ENCODE measurements at regions not wholly inside any gene's neighbourhood (a gene's known extent, or its start where the extent isn't known, plus 50 kb on each side); places are given as distances from the start of the nearest gene placed in this dataset.

DNA sequence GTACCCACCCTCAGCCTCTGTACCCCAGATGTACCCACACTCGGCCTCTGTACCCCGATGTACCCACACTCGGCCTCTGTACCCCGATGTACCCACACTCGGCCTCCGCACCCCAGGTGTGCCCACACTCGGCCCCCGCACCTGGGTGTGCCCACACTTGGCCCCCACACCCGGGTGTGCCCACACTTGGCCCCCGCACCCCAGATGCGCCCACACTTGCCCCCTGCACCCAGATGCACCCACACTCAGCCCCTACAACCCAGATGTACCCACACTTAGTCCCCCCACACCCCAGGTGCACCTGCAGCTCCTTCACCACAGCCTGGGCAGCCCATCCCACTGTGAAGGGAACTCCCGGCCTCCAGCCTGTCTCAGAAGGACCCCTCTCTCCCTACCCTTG, 69.7 kb downstream of the PEX11G start:
- Histone ChIP-seq H3K9ac (ENCODE audit: insufficient read depth in 1 of 2, low read length in 2 of 2) (no peak overlapping the region), H3K4me3 (no peak overlapping the region), H3K9me3 (ENCODE audit: control insufficient read depth in 4 of 4, insufficient read depth in 3 of 4, low read length in 3 of 4) (no peaks in the 10 kb centered on the region), H3K27me3 (ENCODE audit: control insufficient read depth in 3 of 3, insufficient read depth in 3 of 3, low read length in 2 of 3) (no peaks in the 10 kb centered on the region), H3K36me3 (ENCODE audit: control insufficient read depth in 4 of 4, insufficient read depth in 4 of 4, low read length in 4 of 4) (peaks cover 0 to 8% (median 0%) of the 10 kb centered on the region in 4 donors), H3K4me1 (ENCODE audit: control insufficient read depth in 5 of 5, insufficient read depth in 5 of 5, low read length in 5 of 5) (peaks cover 0 to 19% (median 4%) of the 10 kb centered on the region in 5 donors), H3K27ac (ENCODE audit: low read depth in 1 of 2, low read length in 1 of 2) (peak overlapping the region in 1 of 2 donors; percentile 62)
- DNase-seq, result no peak
- ATAC-seq (ENCODE audit: insufficient read depth, low FRiP score), result no peak
- 95 to 96% methylated on average over 12 of the region's 12 CpGs for WGBS, 2 donors
- TF ChIP-seq, protein P1, sequence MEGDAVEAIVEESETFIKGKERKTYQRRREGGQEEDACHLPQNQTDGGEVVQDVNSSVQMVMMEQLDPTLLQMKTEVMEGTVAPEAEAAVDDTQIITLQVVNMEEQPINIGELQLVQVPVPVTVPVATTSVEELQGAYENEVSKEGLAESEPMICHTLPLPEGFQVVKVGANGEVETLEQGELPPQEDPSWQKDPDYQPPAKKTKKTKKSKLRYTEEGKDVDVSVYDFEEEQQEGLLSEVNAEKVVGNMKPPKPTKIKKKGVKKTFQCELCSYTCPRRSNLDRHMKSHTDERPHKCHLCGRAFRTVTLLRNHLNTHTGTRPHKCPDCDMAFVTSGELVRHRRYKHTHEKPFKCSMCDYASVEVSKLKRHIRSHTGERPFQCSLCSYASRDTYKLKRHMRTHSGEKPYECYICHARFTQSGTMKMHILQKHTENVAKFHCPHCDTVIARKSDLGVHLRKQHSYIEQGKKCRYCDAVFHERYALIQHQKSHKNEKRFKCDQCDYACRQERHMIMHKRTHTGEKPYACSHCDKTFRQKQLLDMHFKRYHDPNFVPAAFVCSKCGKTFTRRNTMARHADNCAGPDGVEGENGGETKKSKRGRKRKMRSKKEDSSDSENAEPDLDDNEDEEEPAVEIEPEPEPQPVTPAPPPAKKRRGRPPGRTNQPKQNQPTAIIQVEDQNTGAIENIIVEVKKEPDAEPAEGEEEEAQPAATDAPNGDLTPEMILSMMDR (IDR thresholded peaks at IDR 0.05; ENCODE audit: control extremely low read depth, extremely low read depth), result no peak

DNA sequence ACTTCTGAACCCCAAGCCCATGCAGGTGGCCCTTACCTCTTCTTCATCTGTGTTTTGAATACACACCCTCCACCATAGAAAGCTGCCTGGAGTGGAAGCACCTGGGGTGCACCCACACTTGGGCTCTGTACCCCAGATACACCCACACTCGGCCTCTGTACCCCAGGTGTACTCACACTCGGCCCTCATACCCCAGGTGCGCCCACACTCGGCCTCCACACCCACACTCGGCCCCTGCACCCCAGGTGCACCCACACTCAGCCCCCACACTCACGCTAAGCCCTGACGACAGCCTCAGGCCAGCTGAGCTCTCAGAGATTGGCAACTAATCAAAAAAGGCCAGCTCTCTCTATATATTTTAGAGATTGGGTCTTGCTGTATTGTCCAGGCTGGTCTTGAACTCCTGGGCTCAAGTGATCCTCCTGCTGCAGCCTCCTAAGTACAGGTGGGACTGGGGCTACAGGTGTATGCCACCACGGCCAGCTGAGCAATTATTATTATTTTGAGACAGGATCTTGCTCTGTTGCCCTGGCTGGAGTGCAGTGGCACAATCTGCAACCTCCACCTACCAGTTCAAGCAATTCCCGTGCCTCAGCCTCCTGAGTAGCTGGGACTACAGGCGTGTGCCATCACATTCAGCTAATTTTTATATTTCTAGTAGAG, 68.9 kb downstream of the PEX11G start:
- peaks cover 0 to 18% (median 4%) of the 10 kb centered on the region in 5 donors for H3K4me1 ChIP-seq (ENCODE audit: control insufficient read depth in 5 of 5, insufficient read depth in 5 of 5, low read length in 5 of 5)
- ATAC-seq (ENCODE audit: insufficient read depth, low FRiP score), result no peak
- no peak for DNase-seq

DNA sequence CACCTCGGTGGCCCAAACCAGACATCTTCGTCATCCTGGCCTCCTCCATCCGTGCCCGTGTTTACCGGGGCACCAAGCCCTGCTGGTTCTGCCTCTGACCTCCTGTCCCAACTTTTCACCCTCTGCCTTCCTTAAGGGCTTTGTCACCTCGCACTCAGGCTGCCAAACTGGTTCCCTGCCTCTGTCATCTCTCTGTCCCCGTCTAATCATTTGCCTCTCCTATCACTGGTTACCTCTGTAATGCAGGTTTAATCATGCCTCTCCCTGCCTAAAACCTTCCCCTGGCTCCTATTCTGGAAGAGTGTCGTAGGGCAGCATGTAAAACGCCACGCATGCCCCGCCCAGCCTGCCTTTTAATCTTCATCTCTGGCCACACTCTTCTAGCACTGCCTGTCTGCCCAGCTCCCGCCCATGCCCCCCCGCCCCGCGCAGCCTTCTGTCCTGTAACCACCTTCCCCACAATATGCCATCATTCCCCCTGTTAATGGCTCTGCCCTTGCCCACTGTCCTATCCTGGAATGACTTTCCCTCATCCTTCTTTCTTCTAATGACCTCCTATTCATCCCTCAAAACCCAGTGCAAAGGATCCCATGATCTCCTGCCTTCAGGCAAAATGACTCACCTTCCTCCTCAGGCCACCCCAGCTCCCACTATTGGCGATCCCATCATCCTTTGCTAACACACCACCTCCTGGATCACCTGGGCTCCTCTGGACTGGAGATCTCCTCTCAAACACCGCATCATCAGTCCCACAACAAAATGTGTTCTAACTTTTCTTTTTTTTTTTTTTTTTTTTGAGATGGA, 66.7 kb downstream of the PEX11G start:
- TF ChIP-seq, protein P1 (IDR thresholded peaks at IDR 0.05; ENCODE audit: control extremely low read depth, extremely low read depth), result no peak
- H3K27me3 ChIP-seq (ENCODE audit: control insufficient read depth in 3 of 3, insufficient read depth in 3 of 3, low read length in 2 of 3), result no peaks in the 10 kb centered on the region
- no peak overlapping the region for H3K4me3 ChIP-seq
- peaks cover 0 to 14% (median 0%) of the 10 kb centered on the region in 5 donors for H3K4me1 ChIP-seq (ENCODE audit: control insufficient read depth in 5 of 5, insufficient read depth in 5 of 5, low read length in 5 of 5)
- H3K9me3 ChIP-seq (ENCODE audit: control insufficient read depth in 4 of 4, insufficient read depth in 3 of 4, low read length in 3 of 4), result no peaks in the 10 kb centered on the region
- H3K36me3 ChIP-seq (ENCODE audit: control insufficient read depth in 4 of 4, insufficient read depth in 4 of 4, low read length in 4 of 4), result peaks cover 0 to 8% (median 0%) of the 10 kb centered on the region in 4 donors
- no peak overlapping the region for H3K27ac ChIP-seq (ENCODE audit: low read depth in 1 of 2, low read length in 1 of 2)
- DNase-seq (no peak), ATAC-seq (ENCODE audit: insufficient read depth, low FRiP score) (no peak)
- no peak overlapping the region for H3K9ac ChIP-seq (ENCODE audit: insufficient read depth in 1 of 2, low read length in 2 of 2)
- 79 to 86% methylated on average over 17 of the region's 17 CpGs for WGBS, 2 donors

More for the DNA sequence above, 68.9 kb downstream of the PEX11G start:
- Histone ChIP-seq H3K9me3 (ENCODE audit: control insufficient read depth in 4 of 4, insufficient read depth in 3 of 4, low read length in 3 of 4) (no peaks in the 10 kb centered on the region), H3K27ac (ENCODE audit: low read depth in 1 of 2, low read length in 1 of 2) (peak overlapping the region in 1 of 2 donors; percentile 62), H3K4me3 (no peak overlapping the region), H3K9ac (ENCODE audit: insufficient read depth in 1 of 2, low read length in 2 of 2) (no peak overlapping the region), H3K27me3 (ENCODE audit: control insufficient read depth in 3 of 3, insufficient read depth in 3 of 3, low read length in 2 of 3) (no peaks in the 10 kb centered on the region), H3K36me3 (ENCODE audit: control insufficient read depth in 4 of 4, insufficient read depth in 4 of 4, low read length in 4 of 4) (peaks cover 0 to 8% (median 0%) of the 10 kb centered on the region in 4 donors)
- TF ChIP-seq, protein P1 (IDR thresholded peaks at IDR 0.05; ENCODE audit: control extremely low read depth, extremely low read depth), result no peak
- 89 to 93% methylated on average over 10 of the region's 10 CpGs for WGBS, 2 donors
